ENCODE measurements at regions not wholly inside any gene's neighbourhood (a gene's known extent, or its start where the extent isn't known, plus 50 kb on each side); places are given as distances from the start of the nearest gene placed in this dataset.
"Not testable (repeated sequence)": the region's sequence is repeated elsewhere in the genome, so short reads cannot be mapped to it uniquely, and the experiment has no call there.

DNA sequence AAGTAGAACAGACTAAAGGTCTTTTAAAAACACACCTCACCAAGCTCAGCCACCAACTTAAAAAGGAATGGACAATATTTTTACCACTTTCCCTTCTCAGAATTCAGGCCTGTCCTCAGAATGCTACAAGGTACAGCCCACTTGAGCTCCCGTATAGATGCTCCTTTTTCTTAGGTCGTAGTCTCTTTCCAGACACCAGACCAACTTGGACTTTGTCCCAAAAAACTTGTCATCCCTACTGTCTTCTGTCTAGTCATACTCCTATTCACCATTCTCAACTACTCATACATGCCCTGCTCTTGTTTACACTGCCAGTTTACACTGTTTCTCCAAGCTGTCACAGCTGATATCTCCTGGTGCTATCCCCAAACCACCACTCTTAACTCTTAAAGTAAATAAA, 80.9 kb downstream of the FH start:
- TF ChIP-seq MTA3 (IDR thresholded peaks at IDR 0.05; ENCODE audit: borderline replicate concordance); RCOR1 (IDR thresholded peaks at IDR 0.05; ENCODE audit: borderline replicate concordance in 1 of 2, low read depth in 2 of 2, low read length in 2 of 2); MXI1 (IDR thresholded peaks at IDR 0.05; ENCODE audit: low read depth, low read length); CREB1 (IDR thresholded peaks at IDR 0.05); CREB1 (CRISPR knock-in tag; IDR thresholded peaks at IDR 0.05): not testable (repeated sequence)

All from K562 (cell line).